Testis (tissue), 2 donors: ENCODE measurements at regions not wholly inside any gene's neighbourhood (a gene's known extent, or its start where the extent isn't known, plus 50 kb on each side); places are given as distances from the start of the nearest gene placed in this dataset.

Source experiments
- POLR2A ChIP-seq: fragments of 450-650 bp; IDR thresholded peaks from one replicate; pipeline ENCODE4 v1.6.1; 2017; ENCODE audit warnings: antibody characterized with exemption, mild to moderate bottlenecking, moderate library complexity
- TF ChIP-seq, protein P1 (sequence below), 3 experiments: fragments of 450-650 bp in 2 of 3; fragments of 200-600 bp in 1 of 3; sonication (generic) in 1 of 3; IDR thresholded peaks; one replicate each; pipeline ENCODE4 v1.5.1; 2016 to 2019; ENCODE audit warnings: antibody characterized with exemption in 3 of 3, mild to moderate bottlenecking in 2 of 3, moderate library complexity in 1 of 3

DNA sequence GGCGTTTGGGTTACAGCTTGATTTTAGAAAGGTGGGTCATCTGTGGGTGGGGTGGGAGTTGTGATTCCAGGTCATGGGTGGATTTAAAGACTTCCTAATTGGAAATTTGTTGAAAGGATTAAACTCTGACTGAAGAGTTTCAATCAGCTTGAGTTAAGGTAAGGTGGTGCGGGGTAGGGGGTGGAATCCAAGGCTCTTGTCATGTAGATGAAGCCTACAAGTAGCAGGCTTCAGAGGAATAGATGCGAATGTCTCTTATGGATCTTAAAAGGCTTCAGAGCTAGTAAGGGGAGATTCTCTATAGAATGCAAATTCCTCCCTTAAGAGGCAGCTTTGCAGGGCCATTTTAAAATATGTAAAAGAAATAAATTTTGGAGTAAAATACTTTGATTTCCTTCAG lies 645.3 kb downstream of the FRK start:
- TF ChIP-seq, protein P1, sequence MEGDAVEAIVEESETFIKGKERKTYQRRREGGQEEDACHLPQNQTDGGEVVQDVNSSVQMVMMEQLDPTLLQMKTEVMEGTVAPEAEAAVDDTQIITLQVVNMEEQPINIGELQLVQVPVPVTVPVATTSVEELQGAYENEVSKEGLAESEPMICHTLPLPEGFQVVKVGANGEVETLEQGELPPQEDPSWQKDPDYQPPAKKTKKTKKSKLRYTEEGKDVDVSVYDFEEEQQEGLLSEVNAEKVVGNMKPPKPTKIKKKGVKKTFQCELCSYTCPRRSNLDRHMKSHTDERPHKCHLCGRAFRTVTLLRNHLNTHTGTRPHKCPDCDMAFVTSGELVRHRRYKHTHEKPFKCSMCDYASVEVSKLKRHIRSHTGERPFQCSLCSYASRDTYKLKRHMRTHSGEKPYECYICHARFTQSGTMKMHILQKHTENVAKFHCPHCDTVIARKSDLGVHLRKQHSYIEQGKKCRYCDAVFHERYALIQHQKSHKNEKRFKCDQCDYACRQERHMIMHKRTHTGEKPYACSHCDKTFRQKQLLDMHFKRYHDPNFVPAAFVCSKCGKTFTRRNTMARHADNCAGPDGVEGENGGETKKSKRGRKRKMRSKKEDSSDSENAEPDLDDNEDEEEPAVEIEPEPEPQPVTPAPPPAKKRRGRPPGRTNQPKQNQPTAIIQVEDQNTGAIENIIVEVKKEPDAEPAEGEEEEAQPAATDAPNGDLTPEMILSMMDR (IDR thresholded peaks at IDR 0.05), result no peak
- TF ChIP-seq POLR2A, result no peak
